Lower leg skin (tissue), 3 donors: ENCODE measurements at regions not wholly inside any gene's neighbourhood (a gene's known extent, or its start where the extent isn't known, plus 50 kb on each side); places are given as distances from the start of the nearest gene placed in this dataset.

Source experiments
- CTCF ChIP-seq, 3 donors: fragments of 450-650 bp; IDR thresholded peaks; one replicate each; pipeline ENCODE4 v1.5.1; 2016; ENCODE audit warnings: antibody characterized with exemption in 3 of 3, mild to moderate bottlenecking in 3 of 3, moderate library complexity in 2 of 3
- POLR2A ChIP-seq, 2 donors: fragments of 450-650 bp; IDR thresholded peaks; one replicate each; pipeline ENCODE4 v1.6.1; 2016 to 2017; ENCODE audit warnings: antibody characterized with exemption in 2 of 2, mild to moderate bottlenecking in 1 of 2, moderate library complexity in 1 of 2

DNA sequence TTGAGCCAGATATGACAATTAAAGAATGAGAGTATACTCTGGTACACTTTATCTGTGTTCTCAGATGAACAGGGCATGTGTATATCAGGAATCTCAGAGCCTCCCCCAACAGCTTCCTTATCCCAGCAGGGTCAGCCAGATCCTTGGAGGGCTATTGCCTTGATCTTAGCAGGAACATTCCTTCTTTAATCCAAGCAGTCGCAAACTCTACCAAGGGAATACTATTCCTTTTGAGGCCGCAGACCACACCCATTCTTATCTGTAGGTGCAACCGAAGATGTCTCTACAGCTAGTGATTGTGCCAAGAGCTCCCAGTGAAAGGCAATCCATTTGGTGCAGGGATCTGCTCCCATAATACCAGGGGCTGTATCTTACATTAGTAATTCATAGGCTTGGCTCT lies 118.3 kb upstream of the DOK6 start:
- TF ChIP-seq POLR2A (IDR thresholded peaks at IDR 0.05): no peak
- TF ChIP-seq CTCF (IDR thresholded peaks at IDR 0.05): no peak
